HepG2 (cell line): ENCODE measurements at regions not wholly inside any gene's neighbourhood (a gene's known extent, or its start where the extent isn't known, plus 50 kb on each side); places are given as distances from the start of the nearest gene placed in this dataset.

Source experiments
- ATAC-seq: fragments of 200-7000 bp; cut with Tn5 transposase; 3 replicates; pipeline ENCODE4 v1.9.1; 2020; ENCODE audit warnings: mild to moderate bottlenecking, moderate library complexity
- BruUV-seq: library from RNA; stranded (reverse); fragments of 400-500 nt; replicated peaks from 2 replicates; lab custom pipeline; 2021; lab: Mats Ljungman, UMichigan
- CTCF ChIA-PET: fragments of 300-600 bp; formaldehyde crosslinking; extraction: SDS; loops from one replicate; lab custom pipeline; 2021; ENCODE audit warnings: low total read pairs, inconsistent platforms, low intra/inter-chr PET ratio; lab: Yijun Ruan, JAX
- POLR2A ChIA-PET: fragments of 350-600 bp; sonication (Branson Sonifier 250); formaldehyde crosslinking; loops from one replicate; lab custom pipeline; 2020; ENCODE audit warnings: antibody characterized with exemption, inconsistent platforms; lab: Yijun Ruan, JAX
- DNase-seq: peaks from one replicate; pipeline ENCODE4 v3.0.0-alpha.2; 2015; ENCODE audit warnings: low spot score
- FAIRE-seq: peaks from 3 replicates; lab custom pipeline; 2011; peaks lifted over from hg19 to GRCh38; lab: Jason Lieb, UNC
- H2AFZ ChIP-seq: one replicate; pipeline ENCODE4 v1.6.1; 2011; ENCODE audit warnings: low read length, inconsistent platforms
- H3K27ac ChIP-seq: fragments of 300-600 bp; 3 replicates; pipeline ENCODE4 v1.8.0; 2011; ENCODE audit warnings: mixed run types, mild to moderate bottlenecking, mixed read lengths, low read length, inconsistent platforms; ENCODE audit not compliant: insufficient read depth; ENCODE audit errors: extremely low read length
- H3K27me3 ChIP-seq, 2 experiments: fragments of 200-600 bp in 1 of 2; 2 replicates in 1 of 2; 3 replicates in 1 of 2; pipeline versions ENCODE4 v1.6.0 to v1.8.0; 2011; ENCODE audit warnings: low read length in 2 of 2, mild to moderate bottlenecking in 2 of 2, moderate library complexity in 2 of 2, inconsistent platforms in 1 of 2; ENCODE audit not compliant: insufficient read depth in 2 of 2, control insufficient read depth in 1 of 2
- H3K36me3 ChIP-seq, 2 experiments: fragments of 200-600 bp in 1 of 2; replicated peaks in 1 of 2; 2 replicates in 1 of 2; 3 replicates in 1 of 2; pipeline versions ENCODE4 v1.5.1 to v1.8.0; 2011; ENCODE audit warnings: low read length in 2 of 2, inconsistent platforms in 1 of 2; ENCODE audit not compliant: insufficient read depth in 2 of 2, control insufficient read depth in 1 of 2
- H3K4me1 ChIP-seq: 2 replicates; pipeline ENCODE4 v1.5.1; 2012; ENCODE audit warnings: low read length, inconsistent platforms; ENCODE audit not compliant: insufficient read depth
- H3K4me2 ChIP-seq: 2 replicates; pipeline ENCODE4 v1.6.0; 2011; ENCODE audit warnings: low read depth, low read length, inconsistent platforms
- H3K4me3 ChIP-seq, 3 experiments: fragments of 200-600 bp in 1 of 3; sonication (generic), shearing (Covaris generic) in 1 of 3; replicated peaks in 1 of 3; 2 replicates each; pipeline ENCODE4 v1.5.1; 2011 to 2016; ENCODE audit warnings: low read length in 3 of 3, inconsistent platforms in 2 of 3, low read depth in 2 of 3, mild to moderate bottlenecking in 2 of 3, control low read depth in 1 of 3, mixed read lengths in 1 of 3; ENCODE audit not compliant: insufficient read depth in 1 of 3
- H3K79me2 ChIP-seq: one replicate; pipeline ENCODE4 v1.6.1; 2011; ENCODE audit warnings: low read length, inconsistent platforms; ENCODE audit not compliant: insufficient read depth
- H3K9ac ChIP-seq: 2 replicates; pipeline ENCODE4 v1.6.0; 2011; ENCODE audit warnings: mild to moderate bottlenecking, low read depth, low read length, inconsistent platforms; ENCODE audit not compliant: insufficient read depth
- H3K9me3 ChIP-seq: 2 replicates; pipeline ENCODE4 v1.5.1; 2012; ENCODE audit warnings: mild to moderate bottlenecking, low read length
- H4K20me1 ChIP-seq: 2 replicates; pipeline ENCODE4 v1.6.0; 2011; ENCODE audit warnings: inconsistent platforms, mild to moderate bottlenecking, low read length, moderate library complexity; ENCODE audit not compliant: insufficient read depth
- ASH2L ChIP-seq: fragments of 300-600, 200-600 bp; sonication (generic); IDR thresholded peaks from 2 replicates; pipeline ENCODE4 v1.7.0; 2017; ENCODE audit warnings: low read depth, mild to moderate bottlenecking, moderate library complexity, mixed read lengths, low read length; ENCODE audit not compliant: insufficient read length
- CHD2 ChIP-seq: IDR thresholded peaks from 2 replicates; pipeline ENCODE4 v1.6.1; 2011; ENCODE audit warnings: low read depth, low read length, improper control_type of control experiment
- EEA1 ChIP-seq: sonication (generic); formaldehyde crosslinking; IDR thresholded peaks from 2 replicates; pipeline ENCODE4 v1.5.1; 2020; ENCODE audit warnings: mild to moderate bottlenecking, missing genetic modification reagents, borderline replicate concordance
- KDM6A ChIP-seq: IDR thresholded peaks from 2 replicates; pipeline ENCODE4 v1.6.1; 2016; ENCODE audit warnings: low read depth
- MATR3 ChIP-seq: sonication (generic); formaldehyde crosslinking; IDR thresholded peaks from 2 replicates; pipeline ENCODE4 v1.4.0; 2020; ENCODE audit warnings: missing genetic modification reagents
- PHB2 ChIP-seq: fragments of 450-650 bp; IDR thresholded peaks from 2 replicates; pipeline ENCODE4 v1.6.1; 2018; ENCODE audit not compliant: partially characterized antibody
- SRF ChIP-seq: IDR thresholded peaks from 2 replicates; pipeline ENCODE4 v1.6.1; 2011; ENCODE audit warnings: mild to moderate bottlenecking, low read depth, low read length, moderate library complexity
- SRSF1 ChIP-seq: fragments of 200-400 bp; formaldehyde crosslinking; optimal IDR thresholded peaks from 2 replicates; pipeline ENCODE3; 2017; ENCODE audit warnings: mild to moderate bottlenecking, low read depth, low read length, moderate library complexity
- ZBTB42 ChIP-seq: sonication (generic); formaldehyde crosslinking; IDR thresholded peaks from 2 replicates; pipeline ENCODE4 v1.5.0; 2020; ENCODE audit warnings: mild to moderate bottlenecking, missing genetic modification reagents
- ZFP1 ChIP-seq: IDR thresholded peaks from 2 replicates; pipeline ENCODE4 v1.6.1; 2016
- ZNF317 ChIP-seq: sonication (generic); formaldehyde crosslinking; IDR thresholded peaks from 2 replicates; pipeline ENCODE4 v1.5.0; 2020; ENCODE audit warnings: mild to moderate bottlenecking, missing genetic modification reagents
- ZNF614 ChIP-seq: IDR thresholded peaks from 2 replicates; pipeline ENCODE4 v1.6.1; 2018; ENCODE audit warnings: missing biosample characterization, missing genetic modification reagents, inconsistent platforms, borderline replicate concordance
- ZNF709 ChIP-seq: sonication (generic); formaldehyde crosslinking; IDR thresholded peaks from 2 replicates; pipeline ENCODE4 v1.5.0; 2020; ENCODE audit warnings: mild to moderate bottlenecking, missing genetic modification reagents
- ZNF788 ChIP-seq: sonication (generic); formaldehyde crosslinking; IDR thresholded peaks from 2 replicates; pipeline ENCODE4 v1.5.0; 2020; ENCODE audit warnings: mild to moderate bottlenecking, missing genetic modification reagents, borderline replicate concordance
- WGBS: methylation state at CpG from one replicate; pipeline ENCODE4 v1.1.6; 2017; ENCODE audit warnings: low lambda C conversion rate; 5-methylcytosine and 5-hydroxymethylcytosine counted together
- in situ Hi-C: cut with HindIII; loops from 2 replicates; pipeline ENCODE4 v1.10.0; 2017; ENCODE audit warnings: low pct_unique_long_range_greater_than_20kb; ENCODE audit not compliant: extremely low pct_ligation_motif_present
- intact Hi-C: fragments of 100-400 bp; cut with micrococcal nuclease; formaldehyde crosslinking; loops from one replicate; pipeline ENCODE4 v1.10.0; 2022; ENCODE audit not compliant: unreplicated experiment
- TF ChIP-seq, protein P1 (sequence below): sonication (generic); formaldehyde crosslinking; IDR thresholded peaks from 2 replicates; pipeline ENCODE4 v1.5.1; 2020; ENCODE audit warnings: mild to moderate bottlenecking, moderate library complexity, missing genetic modification reagents
- TF ChIP-seq, protein P2 (sequence below): sonication (generic); formaldehyde crosslinking; IDR thresholded peaks from 2 replicates; pipeline ENCODE4 v1.5.1; 2020; ENCODE audit warnings: missing genetic modification reagents, mild to moderate bottlenecking, borderline replicate concordance
- TF ChIP-seq, protein P3 (sequence below): sonication (generic); formaldehyde crosslinking; IDR thresholded peaks from 2 replicates; pipeline ENCODE4 v1.4.0; 2020; ENCODE audit warnings: mild to moderate bottlenecking, missing genetic modification reagents, borderline replicate concordance

DNA sequence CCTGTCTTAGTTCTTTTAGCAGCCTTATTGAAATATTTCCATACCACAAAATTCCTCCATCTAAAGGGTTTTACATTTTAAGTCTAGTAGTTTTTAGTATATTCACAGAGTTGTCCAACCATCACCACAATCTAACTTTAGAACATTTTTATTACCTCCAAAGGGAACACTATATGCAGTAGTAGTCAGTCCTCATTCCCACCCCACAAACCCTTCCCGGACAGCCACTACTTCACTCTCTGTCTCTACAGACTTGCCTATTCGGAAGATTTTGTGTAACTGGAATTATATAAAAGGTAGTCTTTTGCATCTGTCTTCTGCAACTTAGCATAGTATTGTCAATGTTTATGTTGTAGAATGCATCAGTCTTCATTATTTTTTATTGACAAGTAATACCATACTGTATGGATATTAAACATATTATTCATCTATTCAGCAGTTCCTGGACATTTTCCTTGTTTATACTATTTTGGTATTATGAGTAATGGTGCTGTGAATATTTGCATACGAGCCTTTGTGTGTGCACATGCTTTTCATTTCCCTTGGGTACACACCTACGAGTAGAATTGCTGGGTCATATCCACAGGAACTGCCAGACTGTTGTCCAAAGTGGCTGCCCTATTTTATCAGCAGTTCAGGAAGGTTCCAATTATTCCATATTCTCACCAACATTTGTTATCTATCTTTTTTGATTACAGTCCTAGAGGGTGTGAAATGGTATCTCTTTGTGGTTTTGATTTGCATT is 60.9 kb upstream of the LANCL2 start (continued):
- no peak for TF ChIP-seq CHD2
- TF ChIP-seq EEA1 (CRISPR knock-in tag), result no peak
- TF ChIP-seq, protein P1, sequence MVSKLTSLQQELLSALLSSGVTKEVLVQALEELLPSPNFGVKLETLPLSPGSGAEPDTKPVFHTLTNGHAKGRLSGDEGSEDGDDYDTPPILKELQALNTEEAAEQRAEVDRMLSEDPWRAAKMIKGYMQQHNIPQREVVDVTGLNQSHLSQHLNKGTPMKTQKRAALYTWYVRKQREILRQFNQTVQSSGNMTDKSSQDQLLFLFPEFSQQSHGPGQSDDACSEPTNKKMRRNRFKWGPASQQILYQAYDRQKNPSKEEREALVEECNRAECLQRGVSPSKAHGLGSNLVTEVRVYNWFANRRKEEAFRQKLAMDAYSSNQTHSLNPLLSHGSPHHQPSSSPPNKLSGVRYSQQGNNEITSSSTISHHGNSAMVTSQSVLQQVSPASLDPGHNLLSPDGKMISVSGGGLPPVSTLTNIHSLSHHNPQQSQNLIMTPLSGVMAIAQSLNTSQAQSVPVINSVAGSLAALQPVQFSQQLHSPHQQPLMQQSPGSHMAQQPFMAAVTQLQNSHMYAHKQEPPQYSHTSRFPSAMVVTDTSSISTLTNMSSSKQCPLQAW (CRISPR knock-in tag), result no peak
- TF ChIP-seq ASH2L, result no peak
- TF ChIP-seq ZNF614 (CRISPR knock-in tag), result no peak
- TF ChIP-seq SRF, result no peak
- TF ChIP-seq ZFP1, result no peak
- TF ChIP-seq ZBTB42 (CRISPR knock-in tag), result no peak

DNA sequence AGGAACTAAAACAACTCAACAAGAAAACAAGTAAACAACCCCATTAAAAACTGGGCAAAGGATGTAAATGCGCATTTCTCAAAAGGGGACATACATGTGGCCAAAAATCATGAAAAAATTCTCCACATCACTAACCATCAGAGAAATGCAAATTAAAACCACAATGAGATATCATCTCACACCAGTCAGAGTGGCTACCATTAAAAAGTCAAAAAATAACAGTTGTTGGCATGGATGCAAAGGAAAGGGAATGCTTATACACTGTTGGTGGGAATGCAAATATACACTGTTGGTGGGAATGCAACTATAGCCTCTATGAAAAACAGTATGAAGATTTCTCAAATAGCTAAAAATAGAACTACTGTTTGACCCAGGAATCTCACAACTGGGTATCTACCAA is 60.0 kb upstream of the LANCL2 start:
- Histone ChIP-seq H3K4me3 (no peak overlapping the region), H3K4me2 (no peak overlapping the region), H3K27ac (no peak overlapping the region), H3K9me3 (no peaks in the 10 kb centered on the region), H4K20me1 (no peaks in the 10 kb centered on the region), H3K4me1 (no peaks in the 10 kb centered on the region), H3K27me3 (peaks cover 0 to 7% of the 10 kb centered on the region in 2 experiments; a peak in 1 of 5 replicates), H3K9ac (no peak overlapping the region), H3K79me2 (no peaks in the 10 kb centered on the region), H2AFZ (no peak overlapping the region), H3K36me3 (no peaks in the 10 kb centered on the region)
- FAIRE-seq (no peak), ATAC-seq (no peak), DNase-seq (no peak)
- in situ Hi-C loops (no loop called here), intact Hi-C loops (no loop called here)
- 40% methylated on average over 1 of the region's 1 CpG for WGBS
- BruUV-seq, result no TSS peak
- ChIA-PET CTCF (no interaction called here), POLR2A (no interaction called here)
- TF ChIP-seq MATR3 (CRISPR knock-in tag), result no peak
- no peak for TF ChIP-seq ZNF317 (CRISPR knock-in tag)
- TF ChIP-seq, protein P2, sequence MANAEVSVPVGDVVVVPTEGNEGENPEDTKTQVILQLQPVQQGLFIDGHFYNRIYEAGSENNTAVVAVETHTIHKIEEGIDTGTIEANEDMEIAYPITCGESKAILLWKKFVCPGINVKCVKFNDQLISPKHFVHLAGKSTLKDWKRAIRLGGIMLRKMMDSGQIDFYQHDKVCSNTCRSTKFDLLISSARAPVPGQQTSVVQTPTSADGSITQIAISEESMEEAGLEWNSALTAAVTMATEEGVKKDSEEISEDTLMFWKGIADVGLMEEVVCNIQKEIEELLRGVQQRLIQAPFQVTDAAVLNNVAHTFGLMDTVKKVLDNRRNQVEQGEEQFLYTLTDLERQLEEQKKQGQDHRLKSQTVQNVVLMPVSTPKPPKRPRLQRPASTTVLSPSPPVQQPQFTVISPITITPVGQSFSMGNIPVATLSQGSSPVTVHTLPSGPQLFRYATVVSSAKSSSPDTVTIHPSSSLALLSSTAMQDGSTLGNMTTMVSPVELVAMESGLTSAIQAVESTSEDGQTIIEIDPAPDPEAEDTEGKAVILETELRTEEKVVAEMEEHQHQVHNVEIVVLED (CRISPR knock-in tag), result no peak
- TF ChIP-seq PHB2, result no peak
- TF ChIP-seq, protein P3, sequence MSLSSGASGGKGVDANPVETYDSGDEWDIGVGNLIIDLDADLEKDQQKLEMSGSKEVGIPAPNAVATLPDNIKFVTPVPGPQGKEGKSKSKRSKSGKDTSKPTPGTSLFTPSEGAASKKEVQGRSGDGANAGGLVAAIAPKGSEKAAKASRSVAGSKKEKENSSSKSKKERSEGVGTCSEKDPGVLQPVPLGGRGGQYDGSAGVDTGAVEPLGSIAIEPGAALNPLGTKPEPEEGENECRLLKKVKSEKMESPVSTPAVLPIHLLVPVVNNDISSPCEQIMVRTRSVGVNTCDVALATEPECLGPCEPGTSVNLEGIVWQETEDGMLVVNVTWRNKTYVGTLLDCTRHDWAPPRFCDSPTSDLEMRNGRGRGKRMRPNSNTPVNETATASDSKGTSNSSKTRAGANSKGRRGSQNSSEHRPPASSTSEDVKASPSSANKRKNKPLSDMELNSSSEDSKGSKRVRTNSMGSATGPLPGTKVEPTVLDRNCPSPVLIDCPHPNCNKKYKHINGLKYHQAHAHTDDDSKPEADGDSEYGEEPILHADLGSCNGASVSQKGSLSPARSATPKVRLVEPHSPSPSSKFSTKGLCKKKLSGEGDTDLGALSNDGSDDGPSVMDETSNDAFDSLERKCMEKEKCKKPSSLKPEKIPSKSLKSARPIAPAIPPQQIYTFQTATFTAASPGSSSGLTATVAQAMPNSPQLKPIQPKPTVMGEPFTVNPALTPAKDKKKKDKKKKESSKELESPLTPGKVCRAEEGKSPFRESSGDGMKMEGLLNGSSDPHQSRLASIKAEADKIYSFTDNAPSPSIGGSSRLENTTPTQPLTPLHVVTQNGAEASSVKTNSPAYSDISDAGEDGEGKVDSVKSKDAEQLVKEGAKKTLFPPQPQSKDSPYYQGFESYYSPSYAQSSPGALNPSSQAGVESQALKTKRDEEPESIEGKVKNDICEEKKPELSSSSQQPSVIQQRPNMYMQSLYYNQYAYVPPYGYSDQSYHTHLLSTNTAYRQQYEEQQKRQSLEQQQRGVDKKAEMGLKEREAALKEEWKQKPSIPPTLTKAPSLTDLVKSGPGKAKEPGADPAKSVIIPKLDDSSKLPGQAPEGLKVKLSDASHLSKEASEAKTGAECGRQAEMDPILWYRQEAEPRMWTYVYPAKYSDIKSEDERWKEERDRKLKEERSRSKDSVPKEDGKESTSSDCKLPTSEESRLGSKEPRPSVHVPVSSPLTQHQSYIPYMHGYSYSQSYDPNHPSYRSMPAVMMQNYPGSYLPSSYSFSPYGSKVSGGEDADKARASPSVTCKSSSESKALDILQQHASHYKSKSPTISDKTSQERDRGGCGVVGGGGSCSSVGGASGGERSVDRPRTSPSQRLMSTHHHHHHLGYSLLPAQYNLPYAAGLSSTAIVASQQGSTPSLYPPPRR (CRISPR knock-in tag), result no peak
- TF ChIP-seq ZNF788 (CRISPR knock-in tag), result no peak
- no peak for TF ChIP-seq KDM6A (CRISPR knock-in tag)
- TF ChIP-seq ZNF709 (CRISPR knock-in tag), result no peak
- no peak for TF ChIP-seq SRSF1
